HCT116 (cell line): ENCODE measurements at regions not wholly inside any gene's neighbourhood (a gene's known extent, or its start where the extent isn't known, plus 50 kb on each side); places are given as distances from the start of the nearest gene placed in this dataset.

Source experiments
- ATF3 ChIP-seq: IDR thresholded peaks from 2 replicates; pipeline ENCODE4 v1.6.1; 2012
- CEBPB ChIP-seq: IDR thresholded peaks from 2 replicates; pipeline ENCODE4 v1.6.1; 2012; ENCODE audit warnings: low read depth
- CTCF ChIP-seq, 3 experiments: fragments of 200-600 bp in 1 of 3; sonication (generic) in 1 of 3; IDR thresholded peaks in 2 of 3; conservative IDR thresholded peaks in 1 of 3; 2 replicates each; pipeline ENCODE4 v1.5.1; 2012 to 2017; ENCODE audit warnings: low read depth in 2 of 3, low read length in 2 of 3, antibody characterized with exemption in 1 of 3, borderline replicate concordance in 1 of 3, control low read depth in 1 of 3, mild to moderate bottlenecking in 1 of 3, mixed read lengths in 1 of 3, mixed run types in 1 of 3, moderate library complexity in 1 of 3; ENCODE audit not compliant: insufficient read depth in 1 of 3
- EZH2 ChIP-seq: fragments of 200-600 bp; sonication (generic); IDR thresholded peaks from 2 replicates; pipeline ENCODE4 v1.6.1; 2017; ENCODE audit warnings: antibody characterized with exemption, mixed run types
- EZH2phosphoT487 ChIP-seq: fragments of 200-600 bp; IDR thresholded peaks from 2 replicates; pipeline ENCODE4 v1.6.1; 2018; ENCODE audit warnings: antibody characterized with exemption, borderline replicate concordance
- MAX ChIP-seq: IDR thresholded peaks from 2 replicates; pipeline ENCODE4 v1.6.1; 2012
- POLR2A ChIP-seq: IDR thresholded peaks from 2 replicates; pipeline ENCODE4 v1.7.0; 2011; ENCODE audit warnings: borderline replicate concordance; ENCODE audit not compliant: insufficient read depth, insufficient read length; ENCODE audit errors: extremely low read depth
- POLR2AphosphoS5 ChIP-seq: IDR thresholded peaks from 2 replicates; pipeline ENCODE4 v1.6.1; 2011; ENCODE audit warnings: mild to moderate bottlenecking, low read depth, low read length, moderate library complexity
- REST ChIP-seq: IDR thresholded peaks from 2 replicates; pipeline ENCODE4 v1.6.1; 2012; ENCODE audit warnings: low read depth
- YY1 ChIP-seq: IDR thresholded peaks from 2 replicates; pipeline ENCODE4 v1.6.1; 2011; ENCODE audit warnings: low read length, low read depth, moderate library complexity, mild to moderate bottlenecking; ENCODE audit not compliant: insufficient replicate concordance; ENCODE audit errors: extremely low read depth
- ZBTB33 ChIP-seq: IDR thresholded peaks from 2 replicates; pipeline ENCODE4 v1.6.1; 2011; ENCODE audit warnings: mild to moderate bottlenecking, low read length, moderate library complexity; ENCODE audit not compliant: insufficient replicate concordance; ENCODE audit errors: extremely low read depth

- TF ChIP-seq REST (no peak), EZH2phosphoT487 (no peak), CTCF (IDR thresholded peaks at IDR 0.05 in 2 of 3, conservative IDR thresholded peaks at IDR 0.05 in 1 of 3; ENCODE audit: borderline replicate concordance in 1 of 3, insufficient read depth in 1 of 3, low read depth in 2 of 3, low read length in 2 of 3) (no peak), EZH2 (no peak), ATF3 (no peak), POLR2AphosphoS5 (no peak), POLR2A (no peak), ZBTB33 (no peak), YY1 (no peak), MAX (no peak), CEBPB (no peak)
Measured at GRCh38 chr11:115699733-115700132, 195.5 kb upstream of the CADM1 start.
